Neuronal stem cell (in vitro differentiated cells): ENCODE measurements at regions not wholly inside any gene's neighbourhood (a gene's known extent, or its start where the extent isn't known, plus 50 kb on each side); places are given as distances from the start of the nearest gene placed in this dataset.

ENCODE experiments used
- DNase-seq: peaks from one replicate; pipeline ENCODE4 v3.0.0-alpha.2; 2013; ENCODE audit warnings: low spot score
- H2AFZ ChIP-seq: one replicate; pipeline ENCODE4 v1.6.1; 2013; ENCODE audit warnings: mild to moderate bottlenecking, low read length, inconsistent platforms
- H2AK5ac ChIP-seq: 2 replicates; pipeline ENCODE4 v1.6.1; 2013; ENCODE audit warnings: low read depth, mild to moderate bottlenecking, inconsistent platforms, low read length, moderate library complexity, mixed read lengths
- H2BK120ac ChIP-seq: 2 replicates; pipeline ENCODE4 v1.6.1; 2013; ENCODE audit warnings: low read depth, mild to moderate bottlenecking, inconsistent platforms, low read length, moderate library complexity, mixed read lengths
- H2BK12ac ChIP-seq: one replicate; pipeline ENCODE4 v1.6.1; 2013; ENCODE audit warnings: low read length, inconsistent platforms
- H2BK15ac ChIP-seq: 2 replicates; pipeline ENCODE4 v1.6.1; 2013; ENCODE audit warnings: mild to moderate bottlenecking, low read length, inconsistent platforms, mixed read lengths
- H2BK5ac ChIP-seq: one replicate; pipeline ENCODE4 v1.6.1; 2013; ENCODE audit warnings: inconsistent platforms, mild to moderate bottlenecking, low read length, moderate library complexity
- H3K14ac ChIP-seq: one replicate; pipeline ENCODE4 v1.6.1; 2013; ENCODE audit warnings: low read length, inconsistent platforms
- H3K18ac ChIP-seq: 2 replicates; pipeline ENCODE4 v1.6.1; 2013; ENCODE audit warnings: low read length, inconsistent platforms
- H3K23ac ChIP-seq: 2 replicates; pipeline ENCODE4 v1.6.1; 2013; ENCODE audit warnings: low read depth, mild to moderate bottlenecking, mixed read lengths, low read length, inconsistent platforms; ENCODE audit not compliant: poor library complexity
- H3K27ac ChIP-seq: replicated peaks from 3 replicates; pipeline ENCODE4 v1.5.1; 2013; ENCODE audit warnings: low read length, inconsistent platforms
- H3K27me3 ChIP-seq, 3 experiments: 2 replicates each; pipeline ENCODE4 v1.6.1; 2013; ENCODE audit warnings: low read length in 3 of 3, mild to moderate bottlenecking in 2 of 3, inconsistent platforms in 1 of 3, low read depth in 1 of 3, mixed read lengths in 1 of 3, moderate library complexity in 1 of 3; ENCODE audit not compliant: control insufficient read depth in 3 of 3, insufficient read depth in 3 of 3
- H3K36me3 ChIP-seq, 2 donors: replicated peaks in 1 of 2; 2 replicates each; pipeline ENCODE4 v1.6.1; 2013; ENCODE audit warnings: low read length in 2 of 2; ENCODE audit not compliant: control insufficient read depth in 2 of 2, insufficient read depth in 2 of 2
- H3K4ac ChIP-seq: 2 replicates; pipeline ENCODE4 v1.6.1; 2013; ENCODE audit warnings: inconsistent platforms, mild to moderate bottlenecking, low read length, moderate library complexity
- H3K4me1 ChIP-seq, 2 donors: 1 replicate in 1 of 2; 2 replicates in 1 of 2; pipeline ENCODE4 v1.6.1; 2013; ENCODE audit warnings: low read length in 2 of 2, low read depth in 1 of 2; ENCODE audit not compliant: control insufficient read depth in 2 of 2, insufficient read depth in 1 of 2
- H3K4me2 ChIP-seq: one replicate; pipeline ENCODE4 v1.6.1; 2013; ENCODE audit warnings: mild to moderate bottlenecking, low read length, inconsistent platforms; ENCODE audit not compliant: insufficient read depth, poor library complexity, severe bottlenecking
- H3K4me3 ChIP-seq, 2 donors: 2 replicates each; pipeline ENCODE4 v1.5.1; 2013; ENCODE audit warnings: low read length in 2 of 2, mild to moderate bottlenecking in 2 of 2, inconsistent platforms in 1 of 2, moderate library complexity in 1 of 2
- H3K79me1 ChIP-seq: one replicate; pipeline ENCODE4 v1.6.1; 2013; ENCODE audit warnings: low read depth, mild to moderate bottlenecking, inconsistent platforms, low read length, moderate library complexity
- H3K9ac ChIP-seq: one replicate; pipeline ENCODE4 v1.6.1; 2013; ENCODE audit warnings: mild to moderate bottlenecking, low read depth, low read length, inconsistent platforms; ENCODE audit not compliant: poor library complexity
- H3K9me3 ChIP-seq, 2 donors: replicated peaks in 1 of 2; 2 replicates each; pipeline versions ENCODE3 to v1.6.1; 2013; ENCODE audit warnings: low read length in 2 of 2, mild to moderate bottlenecking in 2 of 2, inconsistent platforms in 1 of 2, low read depth in 1 of 2, mixed read lengths in 1 of 2, moderate library complexity in 1 of 2; ENCODE audit not compliant: control insufficient read depth in 2 of 2, insufficient read depth in 1 of 2
- H4K8ac ChIP-seq: one replicate; pipeline ENCODE4 v1.6.1; 2013; ENCODE audit warnings: low read depth, mild to moderate bottlenecking, inconsistent platforms, low read length, moderate library complexity
- H4K91ac ChIP-seq: one replicate; pipeline ENCODE4 v1.6.1; 2013; ENCODE audit warnings: low read length, low read depth, mild to moderate bottlenecking, inconsistent platforms; ENCODE audit not compliant: poor library complexity
- WGBS, 2 donors: extraction: QIAGEN DNeasy Blood & Tissue Kit; methylation state at CpG; one replicate each; pipeline ENCODE4 v1.1.7; 2013; ENCODE audit warnings: missing lambda C conversion rate in 2 of 2, mixed read lengths in 1 of 2; ENCODE audit not compliant: insufficient read length in 2 of 2, insufficient replicate concordance in 1 of 2; ENCODE audit errors: extremely low coverage in 2 of 2; 5-methylcytosine and 5-hydroxymethylcytosine counted together

DNA sequence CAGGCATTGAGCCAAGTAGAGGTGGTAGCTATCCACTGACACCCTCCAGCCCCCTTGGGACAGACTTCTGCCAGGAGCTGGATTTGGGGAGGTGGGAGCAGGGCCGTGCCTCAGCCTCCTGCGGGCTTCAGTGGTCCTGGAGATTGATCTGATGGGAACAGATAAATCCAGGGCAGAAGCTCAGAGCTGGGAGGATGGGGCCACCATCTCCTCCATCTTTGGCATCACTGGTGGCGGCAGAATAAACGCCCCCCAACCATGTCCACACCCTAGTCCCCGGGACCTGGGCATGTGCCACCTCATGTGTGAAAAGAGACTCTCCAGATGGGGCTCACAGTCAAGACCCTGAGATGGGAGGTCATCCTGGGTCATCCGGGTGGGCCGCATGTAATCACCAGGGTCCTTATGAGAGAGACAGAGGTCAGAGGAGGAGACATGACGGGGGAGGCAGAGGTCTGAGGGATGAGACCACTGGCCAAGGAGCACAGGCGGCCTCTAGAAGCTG lies 209.6 kb upstream of the RTL1 start:
- Histone ChIP-seq H3K9ac (no peak overlapping the region), H3K79me1 (no peaks in the 10 kb centered on the region), H4K91ac (no peak overlapping the region), H2BK5ac (no peak overlapping the region), H3K4me3 (no peak overlapping the region), H3K23ac (peak overlapping the region; percentile 45), H3K4me2 (no peak overlapping the region), H2BK120ac (no peak overlapping the region), H2BK12ac (no peak overlapping the region), H2BK15ac (peak overlapping the region; percentile 86), H3K36me3 (no peaks in the 10 kb centered on the region), H3K9me3 (no peaks in the 10 kb centered on the region), H3K4ac (no peak overlapping the region), H2AK5ac (peak overlapping the region; percentile 91), H3K18ac (no peak overlapping the region), H3K14ac (no peak overlapping the region), H2AFZ (no peak overlapping the region), H3K27ac (no peak overlapping the region), H4K8ac (no peak overlapping the region), H3K4me1 (peaks cover 11 to 16% of the 10 kb centered on the region in 2 donors), H3K27me3 (peaks cover 0 to 3% (median 0%) of the 10 kb centered on the region in 3 experiments)
- no peak for DNase-seq
- WGBS, 2 donors, result no CpG with 5 or more reads among the region's 9 CpGs

DNA sequence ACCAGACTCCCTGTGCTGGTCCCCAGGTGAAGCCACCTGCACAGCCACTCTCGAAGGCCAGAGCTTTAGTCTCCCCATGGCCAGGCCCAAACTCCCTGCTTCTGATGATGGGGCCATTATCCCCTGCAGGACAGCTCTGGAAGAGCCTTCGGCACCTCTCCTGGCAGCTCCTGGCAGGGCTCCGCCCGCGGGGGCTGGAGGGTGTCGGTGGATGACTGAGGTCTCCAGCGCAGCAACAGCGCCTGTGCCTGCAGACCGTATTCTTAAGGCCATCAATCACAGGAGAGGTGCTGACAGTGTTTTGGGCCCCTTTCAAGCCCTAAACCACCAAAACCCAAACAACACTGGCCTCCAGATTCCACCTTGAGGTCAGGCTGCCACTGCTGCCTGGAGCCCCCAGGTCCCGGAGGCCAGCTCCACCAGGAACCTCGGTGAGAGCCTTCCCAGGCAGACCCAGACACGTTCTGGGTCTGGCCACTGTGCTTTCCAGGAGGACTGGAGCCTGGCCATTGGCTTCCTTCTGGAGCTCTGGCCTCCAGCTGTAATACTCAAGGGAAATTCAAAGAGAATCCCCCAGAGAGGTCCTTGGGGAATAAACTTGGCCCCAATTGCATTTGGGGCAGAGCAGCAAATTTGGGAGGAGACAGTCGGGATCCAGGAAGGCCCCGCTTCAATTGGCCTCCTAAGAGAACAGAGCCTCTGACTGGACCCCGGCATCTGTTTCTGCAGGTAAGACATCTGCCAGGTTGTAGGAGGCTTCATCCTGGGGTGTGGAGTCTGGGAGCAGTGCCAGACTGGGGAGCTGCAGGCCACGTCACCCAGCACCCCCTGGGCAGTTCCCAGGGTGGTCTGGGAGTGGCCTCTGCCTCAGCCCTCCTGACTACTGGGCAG lies 210.6 kb upstream of the RTL1 start:
- no peak overlapping the region for H2BK15ac ChIP-seq
- H3K4me1 ChIP-seq, result peaks cover 11 to 16% of the 10 kb centered on the region in 2 donors
- H2AFZ ChIP-seq, result no peak overlapping the region
- no peak overlapping the region for H3K9ac ChIP-seq
- peak overlapping the region; percentile 53 for H2BK120ac ChIP-seq
- H2AK5ac ChIP-seq, result peak overlapping the region; percentile 19
- no peaks in the 10 kb centered on the region for H3K9me3 ChIP-seq
- H2BK12ac ChIP-seq, result no peak overlapping the region
- H3K79me1 ChIP-seq, result no peaks in the 10 kb centered on the region
- H3K18ac ChIP-seq, result peak overlapping the region; percentile 57
- no peak overlapping the region for H4K8ac ChIP-seq
- WGBS, 2 donors, result no CpG with 5 or more reads among the region's 16 CpGs
- H3K36me3 ChIP-seq, result no peaks in the 10 kb centered on the region
- no peak overlapping the region for H3K27ac ChIP-seq
- H4K91ac ChIP-seq, result no peak overlapping the region
- no peak overlapping the region for H2BK5ac ChIP-seq
- no peak overlapping the region for H3K4me3 ChIP-seq
- H3K23ac ChIP-seq, result no peak overlapping the region
- H3K27me3 ChIP-seq, result peaks cover 0 to 3% (median 0%) of the 10 kb centered on the region in 3 experiments
- peak overlapping the region; percentile 28 for H3K14ac ChIP-seq
- no peak overlapping the region for H3K4ac ChIP-seq
- DNase-seq, result no peak
- H3K4me2 ChIP-seq, result no peak overlapping the region

DNA sequence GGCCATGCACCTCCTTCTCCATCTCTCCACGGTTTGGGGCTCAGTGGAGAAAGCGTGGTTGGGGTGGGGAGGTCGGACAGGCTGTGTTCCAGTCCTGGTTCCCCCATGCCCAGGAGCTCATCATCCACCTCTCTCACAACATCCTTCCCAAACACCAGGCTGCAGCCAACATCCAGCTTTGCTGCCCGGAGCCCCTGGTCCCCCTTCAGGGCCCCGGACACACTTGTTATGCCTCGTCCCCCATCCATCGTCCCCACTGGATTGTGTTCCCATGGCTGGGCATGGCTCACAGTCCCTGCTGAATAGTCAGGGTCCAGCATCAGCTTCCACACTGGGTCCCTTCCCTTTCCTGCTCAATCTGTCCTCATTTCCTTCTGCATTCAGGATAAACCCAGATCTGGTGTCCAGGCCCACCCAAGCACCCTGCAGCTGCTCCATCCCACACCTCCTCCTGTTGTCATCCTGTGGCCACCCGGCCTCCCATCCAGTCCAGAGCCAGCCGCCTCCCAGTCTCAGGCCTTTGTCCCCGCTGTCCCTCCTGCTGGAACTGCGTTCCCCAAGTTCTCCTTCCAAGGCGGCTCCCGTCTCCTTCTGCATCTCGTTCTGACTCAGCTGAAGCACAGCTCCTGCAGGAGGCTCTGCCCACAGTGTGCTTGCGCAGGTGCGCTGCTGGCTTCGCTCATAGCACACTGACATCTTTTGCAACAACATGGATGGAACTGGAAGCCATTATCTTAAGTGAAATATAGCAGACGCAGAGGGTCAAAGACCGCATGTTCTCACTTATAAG lies 211.4 kb upstream of the RTL1 start:
- peak overlapping the region; percentile 77 for H3K14ac ChIP-seq
- peak overlapping the region in 1 of 2 donors; percentile 1 for H3K4me3 ChIP-seq
- no peak overlapping the region for H3K23ac ChIP-seq
- peak overlapping the region; percentile 77 for H3K18ac ChIP-seq
- no peak overlapping the region for H4K8ac ChIP-seq
- H3K36me3 ChIP-seq, result no peaks in the 10 kb centered on the region
- H2AFZ ChIP-seq, result no peak overlapping the region
- no peak overlapping the region for H3K9ac ChIP-seq
- H3K27me3 ChIP-seq, result peaks cover 0 to 3% (median 0%) of the 10 kb centered on the region in 3 experiments
- peak overlapping the region; percentile 88 for H2BK12ac ChIP-seq
- H4K91ac ChIP-seq, result no peak overlapping the region
- H3K4me1 ChIP-seq, result peaks cover 11 to 18% of the 10 kb centered on the region in 2 donors
- no peak overlapping the region for H2BK5ac ChIP-seq
- H2AK5ac ChIP-seq, result peak overlapping the region; percentile 41
- DNase-seq, result no peak
- peak overlapping the region; percentile 53 for H2BK120ac ChIP-seq
- no CpG with 5 or more reads among the region's 19 CpGs for WGBS, 2 donors
- H3K4me2 ChIP-seq, result no peak overlapping the region
- H3K27ac ChIP-seq, result no peak overlapping the region
- H3K79me1 ChIP-seq, result no peaks in the 10 kb centered on the region
- no peak overlapping the region for H2BK15ac ChIP-seq
- H3K4ac ChIP-seq, result no peak overlapping the region
- H3K9me3 ChIP-seq, result no peaks in the 10 kb centered on the region

DNA sequence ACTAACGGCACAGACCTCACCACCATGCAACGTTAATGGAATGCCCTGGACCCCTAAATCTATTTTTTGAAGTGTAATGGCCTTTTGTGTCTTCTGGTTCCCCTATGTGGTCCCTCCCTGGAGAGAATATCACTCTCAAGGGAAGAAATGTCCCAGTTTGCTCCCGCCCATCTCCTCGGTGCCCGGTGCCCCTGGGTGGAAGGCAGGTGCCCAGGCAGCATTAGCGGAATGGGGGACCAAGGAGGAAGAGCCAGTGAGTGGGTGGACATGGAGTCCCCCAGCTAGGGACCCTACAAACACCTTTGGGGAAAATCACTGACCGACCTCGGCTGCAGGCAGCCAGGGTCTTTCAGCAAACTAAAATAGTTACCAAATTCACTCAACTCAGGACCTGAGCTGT lies 212.1 kb upstream of the RTL1 start:
- H2BK120ac ChIP-seq, result no peak overlapping the region
- whole genome bisulfite sequencing, 2 donors, result no CpG with 5 or more reads among the region's 8 CpGs
- H3K9me3 ChIP-seq, result no peaks in the 10 kb centered on the region
- no peak for DNase-seq
- peaks cover 11 to 18% of the 10 kb centered on the region in 2 donors for H3K4me1 ChIP-seq
- H4K91ac ChIP-seq, result no peak overlapping the region
- H3K79me1 ChIP-seq, result no peaks in the 10 kb centered on the region
- no peak overlapping the region for H3K18ac ChIP-seq
- H3K4me3 ChIP-seq, result no peak overlapping the region
- no peak overlapping the region for H3K27ac ChIP-seq
- no peak overlapping the region for H3K9ac ChIP-seq
- H3K27me3 ChIP-seq, result peaks cover 0 to 3% (median 0%) of the 10 kb centered on the region in 3 experiments
- no peak overlapping the region for H3K4me2 ChIP-seq
- no peak overlapping the region for H2BK12ac ChIP-seq
- no peak overlapping the region for H4K8ac ChIP-seq
- no peak overlapping the region for H3K4ac ChIP-seq
- no peak overlapping the region for H3K23ac ChIP-seq
- no peak overlapping the region for H2AFZ ChIP-seq
- H2BK5ac ChIP-seq, result no peak overlapping the region
- no peak overlapping the region for H2AK5ac ChIP-seq
- no peak overlapping the region for H3K14ac ChIP-seq
- no peak overlapping the region for H2BK15ac ChIP-seq
- H3K36me3 ChIP-seq, result no peaks in the 10 kb centered on the region
